HG02938 (cell line): ENCODE measurements at regions not wholly inside any gene's neighbourhood (a gene's known extent, or its start where the extent isn't known, plus 50 kb on each side); places are given as distances from the start of the nearest gene placed in this dataset.
"Not testable (repeated sequence)": the region's sequence is repeated elsewhere in the genome, so short reads cannot be mapped to it uniquely, and the experiment has no call there.

ENCODE experiments used
- ATAC-seq: cut with Tn5 transposase; IDR thresholded peaks from one replicate; pipeline ENCODE4 v1.9.1; 2021; ENCODE audit warnings: mild to moderate bottlenecking, moderate library complexity; ENCODE audit not compliant: unreplicated experiment

GRCh38 chr5:125225424-125225823, 479.0 kb upstream of the ZNF608 start:
- no peak for ATAC-seq

GRCh38 chr5:125226825-125227224, 480.4 kb upstream of the ZNF608 start:
- no peak for ATAC-seq

GRCh38 chr5:125227333-125228095, 481.1 kb upstream of the ZNF608 start:
- peak; percentile 67 for ATAC-seq

DNA sequence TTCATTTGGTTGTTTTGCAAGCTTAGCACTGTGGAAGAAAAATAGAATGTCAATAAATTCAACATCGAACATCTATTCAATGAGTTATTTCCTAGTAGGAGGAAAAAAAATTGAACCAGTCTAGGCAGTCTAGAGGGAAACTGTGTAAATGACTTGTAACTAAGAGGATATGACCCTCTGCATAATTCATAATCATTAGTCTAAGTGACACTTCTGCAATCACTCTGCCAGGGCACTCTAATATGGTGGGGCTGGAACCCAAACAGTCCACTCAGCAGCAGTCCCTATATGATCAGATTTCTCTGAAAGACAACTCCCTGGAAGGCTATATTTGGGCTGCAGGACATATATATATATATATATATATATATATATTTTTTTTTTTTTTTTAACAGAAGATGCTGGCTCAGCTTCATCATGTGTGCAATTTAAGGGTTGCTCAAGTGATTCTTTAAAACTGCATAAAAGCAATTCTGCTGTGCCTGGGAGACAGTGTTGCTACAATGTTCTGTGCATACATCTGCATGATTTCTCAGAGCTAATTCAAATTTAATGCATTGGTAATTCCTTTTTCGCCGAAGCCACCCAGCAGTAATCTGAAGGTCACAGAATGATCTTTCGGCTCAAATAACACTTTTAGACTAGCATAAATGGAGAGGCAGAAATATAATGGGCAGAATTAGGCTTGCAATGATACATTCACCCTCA, 482.1 kb upstream of the ZNF608 start:
- no peak for ATAC-seq

DNA sequence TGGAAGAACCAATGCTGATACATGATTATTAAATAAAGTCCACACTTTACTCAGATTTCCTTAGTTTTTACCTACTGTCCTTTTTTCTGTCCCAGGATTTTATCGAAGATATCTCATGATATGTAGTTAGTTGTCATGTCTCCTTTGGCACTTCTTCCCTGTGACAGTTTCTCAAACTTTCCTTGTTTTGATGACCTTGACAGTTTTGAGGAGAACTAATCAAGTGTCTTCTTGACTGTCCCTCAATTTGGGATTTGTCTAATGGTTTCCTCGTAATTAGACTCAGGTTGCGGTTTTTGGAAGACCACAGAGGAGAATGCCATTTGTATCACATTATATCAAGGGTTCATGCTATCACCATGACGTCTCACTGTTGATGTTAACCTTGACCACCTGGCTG, 483.1 kb upstream of the ZNF608 start:
- ATAC-seq: no peak

DNA sequence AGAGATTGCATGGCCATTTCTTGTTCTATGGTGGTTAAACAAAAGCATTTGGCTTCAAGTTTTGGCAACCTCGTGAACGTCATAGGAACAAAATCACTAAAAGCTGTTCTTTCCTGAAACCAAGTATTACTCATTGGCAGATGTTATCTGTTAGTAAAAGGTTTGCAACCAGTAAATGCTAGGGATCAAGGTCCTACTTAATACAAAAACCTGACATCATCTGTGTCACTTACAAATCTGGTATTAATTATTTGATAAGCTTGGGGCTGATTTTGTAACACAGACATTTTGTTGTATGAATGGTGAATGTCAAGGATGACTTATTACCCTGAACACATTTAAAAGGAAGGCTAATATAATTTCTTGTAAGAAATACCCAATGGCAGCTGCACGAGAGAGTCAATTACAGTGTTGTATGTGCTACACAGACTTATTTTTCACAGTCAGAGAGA, 486.4 kb upstream of the ZNF608 start:
- ATAC-seq: no peak

- ATAC-seq: no peak
Observed at GRCh38 chr5:125233944-125234343, 487.5 kb upstream of the ZNF608 start.

- no peak for ATAC-seq
Observed at GRCh38 chr5:125236007-125236406, 489.6 kb upstream of the ZNF608 start.

- no peak for ATAC-seq
Observed at GRCh38 chr5:125236981-125237380, 490.5 kb upstream of the ZNF608 start.

GRCh38 chr5:125244531-125244930, 498.1 kb upstream of the ZNF608 start:
- no peak for ATAC-seq

DNA sequence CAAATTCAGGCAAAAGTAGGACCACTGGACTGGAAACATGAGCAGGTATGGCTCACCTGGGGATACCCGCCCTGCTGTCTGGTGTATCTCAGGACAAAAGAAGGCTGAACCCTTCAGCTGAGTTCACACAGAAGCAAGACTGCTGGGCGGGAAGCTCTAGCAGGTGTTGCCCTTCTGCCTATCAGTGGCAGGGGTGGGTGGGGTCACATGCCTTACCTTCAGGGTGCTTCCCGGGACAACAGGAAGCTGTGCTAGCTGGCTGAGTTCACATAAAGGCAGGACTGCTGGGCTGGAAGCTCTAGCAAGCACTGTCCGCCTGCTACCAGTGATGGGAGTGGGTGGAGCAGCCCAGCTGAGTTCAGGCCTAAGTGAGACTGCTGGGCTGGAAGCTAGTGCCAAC, 498.8 kb upstream of the ZNF608 start:
- no peak for ATAC-seq

DNA sequence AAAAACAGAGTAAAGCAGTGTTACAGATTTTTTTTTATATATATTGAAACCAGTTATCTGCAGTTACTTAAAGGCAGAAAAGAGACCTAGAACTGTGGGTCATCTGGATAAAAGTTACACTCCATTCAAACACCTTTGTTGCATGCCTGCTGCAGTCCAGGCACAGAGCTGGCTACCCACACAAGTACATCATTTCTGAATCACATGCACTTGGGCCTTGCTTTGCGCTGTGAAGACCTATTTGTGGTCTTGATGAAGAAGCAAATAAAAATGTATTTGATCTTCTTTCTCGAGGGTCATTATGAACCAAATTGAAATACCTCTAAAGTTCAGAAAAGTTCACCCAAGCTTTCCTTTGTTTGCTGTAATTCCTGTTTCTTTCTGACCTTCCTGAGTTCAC, 503.0 kb upstream of the ZNF608 start:
- no peak for ATAC-seq

- no peak for ATAC-seq
Observed at GRCh38 chr5:125251703-125252102, 505.3 kb upstream of the ZNF608 start.

GRCh38 chr5:125253634-125254033, 507.2 kb upstream of the ZNF608 start:
- not testable (repeated sequence) for ATAC-seq

GRCh38 chr5:125254267-125254666, 507.8 kb upstream of the ZNF608 start:
- ATAC-seq: no peak

DNA sequence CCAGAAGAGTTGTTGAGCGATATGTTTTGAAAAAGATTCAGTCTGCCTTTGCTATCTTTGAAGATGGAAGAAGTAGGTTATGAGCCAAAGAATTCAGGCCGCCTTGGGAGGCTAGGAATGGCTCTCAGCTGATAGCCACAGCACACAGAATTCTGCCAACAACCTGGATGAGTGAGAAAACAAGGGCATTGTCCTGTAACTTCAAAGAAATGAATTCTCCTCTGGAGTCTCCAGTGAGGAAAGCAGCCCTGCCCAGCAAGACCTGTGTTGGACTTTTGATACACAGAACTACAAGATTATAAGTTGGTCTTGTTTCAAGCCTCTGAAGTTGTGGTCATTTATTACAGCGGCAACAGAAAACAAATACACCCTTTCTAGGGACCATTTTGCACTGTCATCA, 509.9 kb upstream of the ZNF608 start:
- no peak for ATAC-seq

- ATAC-seq: no peak
Observed at GRCh38 chr5:125257057-125257972, 510.9 kb upstream of the ZNF608 start.

DNA sequence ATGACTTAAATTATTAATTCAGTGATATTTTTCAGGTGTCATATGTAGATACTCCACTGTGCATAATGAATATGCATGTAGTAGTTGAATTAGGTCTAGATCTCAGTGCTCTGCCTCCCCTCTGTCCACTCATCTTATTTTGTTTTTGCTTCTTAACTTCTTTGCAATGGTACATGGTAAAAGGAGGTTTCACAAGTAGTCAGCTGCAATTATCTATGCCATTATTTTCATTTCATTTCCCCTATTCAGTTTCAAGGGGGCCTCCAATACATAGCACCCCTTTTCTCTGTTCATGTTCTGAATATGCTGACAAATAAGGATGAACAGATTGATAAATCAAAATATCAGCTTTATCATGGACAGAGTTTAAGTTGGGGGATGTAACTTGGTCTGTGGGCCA, 511.6 kb upstream of the ZNF608 start:
- ATAC-seq: no peak

GRCh38 chr5:125258615-125259014, 512.2 kb upstream of the ZNF608 start:
- no peak for ATAC-seq

- ATAC-seq: no peak
Observed at GRCh38 chr5:125261505-125262250, 515.2 kb upstream of the ZNF608 start.

GRCh38 chr5:125262782-125263181, 516.3 kb upstream of the ZNF608 start:
- no peak for ATAC-seq
